HFFc6 (cell line): ENCODE measurements at regions not wholly inside any gene's neighbourhood (a gene's known extent, or its start where the extent isn't known, plus 50 kb on each side); places are given as distances from the start of the nearest gene placed in this dataset.

Experiments used
- DNase-seq: peaks from one replicate; pipeline ENCODE4 v3.0.0-alpha.2; 2018
- H3K27ac Mint-ChIP-seq: 2 replicates; pipeline ENCODE4 v1.8.0; 2020; ENCODE audit warnings: mild to moderate bottlenecking, mixed read lengths
- H3K27me3 Mint-ChIP-seq: 2 replicates; pipeline ENCODE4 v1.8.0; 2021; ENCODE audit warnings: mild to moderate bottlenecking, moderate library complexity, mixed read lengths; ENCODE audit not compliant: insufficient read depth
- H3K36me3 Mint-ChIP-seq: 2 replicates; pipeline ENCODE4 v1.8.0; 2021; ENCODE audit warnings: low read depth, mixed read lengths
- H3K4me1 Mint-ChIP-seq: 2 replicates; pipeline ENCODE4 v1.8.0; 2020; ENCODE audit warnings: low read depth, mixed read lengths
- H3K4me3 Mint-ChIP-seq: 2 replicates; pipeline ENCODE4 v1.8.0; 2020; ENCODE audit warnings: mild to moderate bottlenecking, moderate library complexity, mixed read lengths
- H3K9me3 Mint-ChIP-seq: 2 replicates; pipeline ENCODE4 v1.8.0; 2020; ENCODE audit warnings: mild to moderate bottlenecking, mixed read lengths
- TF ChIP-seq, protein P1 (sequence below): fragments of 200-600 bp; sonication (generic); IDR thresholded peaks from 2 replicates; pipeline ENCODE4 v1.5.0; 2021; ENCODE audit warnings: antibody characterized with exemption, mild to moderate bottlenecking

GRCh38 chr6:90420500-90420899, 123.9 kb upstream of the BACH2 start:
- H3K27ac Mint-ChIP-seq: no peak overlapping the region
- no peak for DNase-seq
- no peaks in the 10 kb centered on the region for H3K9me3 Mint-ChIP-seq
- TF ChIP-seq, protein P1, sequence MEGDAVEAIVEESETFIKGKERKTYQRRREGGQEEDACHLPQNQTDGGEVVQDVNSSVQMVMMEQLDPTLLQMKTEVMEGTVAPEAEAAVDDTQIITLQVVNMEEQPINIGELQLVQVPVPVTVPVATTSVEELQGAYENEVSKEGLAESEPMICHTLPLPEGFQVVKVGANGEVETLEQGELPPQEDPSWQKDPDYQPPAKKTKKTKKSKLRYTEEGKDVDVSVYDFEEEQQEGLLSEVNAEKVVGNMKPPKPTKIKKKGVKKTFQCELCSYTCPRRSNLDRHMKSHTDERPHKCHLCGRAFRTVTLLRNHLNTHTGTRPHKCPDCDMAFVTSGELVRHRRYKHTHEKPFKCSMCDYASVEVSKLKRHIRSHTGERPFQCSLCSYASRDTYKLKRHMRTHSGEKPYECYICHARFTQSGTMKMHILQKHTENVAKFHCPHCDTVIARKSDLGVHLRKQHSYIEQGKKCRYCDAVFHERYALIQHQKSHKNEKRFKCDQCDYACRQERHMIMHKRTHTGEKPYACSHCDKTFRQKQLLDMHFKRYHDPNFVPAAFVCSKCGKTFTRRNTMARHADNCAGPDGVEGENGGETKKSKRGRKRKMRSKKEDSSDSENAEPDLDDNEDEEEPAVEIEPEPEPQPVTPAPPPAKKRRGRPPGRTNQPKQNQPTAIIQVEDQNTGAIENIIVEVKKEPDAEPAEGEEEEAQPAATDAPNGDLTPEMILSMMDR: no peak
- no peak overlapping the region for H3K4me3 Mint-ChIP-seq
- no peaks in the 10 kb centered on the region for H3K4me1 Mint-ChIP-seq
- no peaks in the 10 kb centered on the region for H3K36me3 Mint-ChIP-seq
- peaks cover 8% of the 10 kb centered on the region for H3K27me3 Mint-ChIP-seq

GRCh38 chr6:90417385-90417784, 120.7 kb upstream of the BACH2 start:
- H3K9me3 Mint-ChIP-seq: no peaks in the 10 kb centered on the region
- H3K4me3 Mint-ChIP-seq: no peak overlapping the region
- TF ChIP-seq, protein P1: no peak
- H3K27me3 Mint-ChIP-seq: peaks cover 13% of the 10 kb centered on the region
- no peaks in the 10 kb centered on the region for H3K4me1 Mint-ChIP-seq
- no peaks in the 10 kb centered on the region for H3K36me3 Mint-ChIP-seq
- DNase-seq: no peak
- H3K27ac Mint-ChIP-seq: no peak overlapping the region

DNA sequence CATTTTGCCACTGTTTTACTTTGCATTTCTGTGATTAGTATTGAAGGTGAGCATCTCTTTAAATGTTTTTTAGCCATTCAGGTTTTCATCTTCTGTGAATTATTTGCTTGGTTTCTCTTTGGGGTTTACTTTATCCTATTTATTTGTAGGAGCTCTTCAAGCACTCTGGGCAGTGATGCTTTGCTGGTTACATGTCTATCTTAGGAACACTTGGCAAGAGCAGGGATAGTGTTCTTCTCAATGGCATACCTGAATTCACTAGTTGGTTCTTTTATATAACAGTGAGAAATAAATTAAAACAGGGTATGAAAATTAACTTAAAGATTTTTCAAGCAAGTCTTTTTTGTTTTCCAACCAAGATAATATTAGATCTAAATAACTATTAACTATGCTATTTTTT, 119.7 kb upstream of the BACH2 start:
- Mint-ChIP-seq H3K27me3 (peaks cover 13% of the 10 kb centered on the region), H3K4me1 (no peaks in the 10 kb centered on the region), H3K9me3 (no peaks in the 10 kb centered on the region), H3K4me3 (no peak overlapping the region), H3K27ac (no peak overlapping the region), H3K36me3 (no peaks in the 10 kb centered on the region)
- no peak for DNase-seq
- TF ChIP-seq, protein P1: no peak

DNA sequence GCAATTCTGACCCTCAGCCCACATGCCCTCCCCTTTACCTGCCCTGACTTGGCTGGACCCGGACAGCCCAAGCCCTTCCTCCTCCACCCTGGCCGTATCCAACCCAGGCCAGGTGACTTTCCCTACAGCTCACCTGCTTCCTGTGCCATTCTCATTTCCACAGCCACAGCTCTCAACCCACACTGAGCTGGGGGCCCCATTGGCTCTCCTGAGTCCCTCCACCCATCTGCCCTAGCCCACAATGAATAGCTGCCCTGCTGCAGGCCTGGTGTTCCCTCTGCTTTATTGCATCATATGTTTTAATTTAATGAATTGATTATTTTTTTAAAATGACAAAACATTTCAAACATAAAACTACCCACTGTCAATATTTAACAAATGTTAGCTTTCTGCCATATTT, 118.5 kb upstream of the BACH2 start:
- no peak for DNase-seq
- Mint-ChIP-seq H3K27ac (no peak overlapping the region), H3K4me3 (no peak overlapping the region), H3K4me1 (no peaks in the 10 kb centered on the region), H3K27me3 (peaks cover 17% of the 10 kb centered on the region), H3K36me3 (no peaks in the 10 kb centered on the region), H3K9me3 (no peaks in the 10 kb centered on the region)
- TF ChIP-seq, protein P1: no peak

DNA sequence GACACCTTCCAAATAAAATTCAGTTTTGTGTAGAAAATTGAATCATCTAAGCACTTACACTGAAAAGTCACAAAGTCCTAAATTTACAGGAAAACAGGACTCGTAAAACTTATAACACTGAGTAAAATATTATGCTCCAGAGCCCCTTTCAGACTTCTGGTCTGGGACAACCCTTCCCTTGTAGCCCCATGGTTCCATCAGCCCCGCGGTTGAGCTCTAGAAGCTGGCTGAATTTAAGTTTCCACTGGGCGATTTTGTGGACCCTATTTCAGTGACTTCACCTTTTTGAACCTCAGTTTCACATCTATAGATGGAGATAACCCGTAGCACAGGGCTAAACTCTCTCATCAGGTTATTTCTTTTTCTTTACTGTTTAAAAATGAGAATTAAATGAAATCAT, 117.7 kb upstream of the BACH2 start:
- Mint-ChIP-seq H3K4me1 (no peaks in the 10 kb centered on the region), H3K36me3 (no peaks in the 10 kb centered on the region), H3K27me3 (peaks cover 15% of the 10 kb centered on the region), H3K4me3 (no peak overlapping the region), H3K27ac (no peak overlapping the region), H3K9me3 (no peaks in the 10 kb centered on the region)
- no peak for DNase-seq
- TF ChIP-seq, protein P1: no peak

DNA sequence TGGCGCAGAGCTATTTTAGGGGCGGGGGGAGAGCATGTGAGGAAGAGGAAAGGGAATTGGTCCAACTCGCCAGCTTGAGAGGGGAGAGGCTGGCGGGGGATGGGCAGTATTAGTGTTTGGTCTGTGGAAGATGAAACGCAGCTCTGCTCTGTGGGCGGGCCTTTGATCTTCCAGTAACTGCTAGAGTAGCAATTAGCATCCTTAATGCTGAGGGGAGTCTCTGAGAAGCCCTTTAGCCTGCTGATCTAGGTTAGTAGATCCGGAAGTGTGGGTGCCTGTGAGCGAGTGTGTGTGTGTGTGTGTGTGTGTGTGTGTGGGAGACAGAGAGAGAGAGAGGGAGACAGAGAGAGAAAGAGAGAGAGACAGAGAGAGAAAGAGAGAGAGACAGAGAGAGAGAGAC, 117.2 kb upstream of the BACH2 start:
- TF ChIP-seq, protein P1: no peak
- Mint-ChIP-seq H3K27me3 (peaks cover 14% of the 10 kb centered on the region), H3K27ac (no peak overlapping the region), H3K36me3 (no peaks in the 10 kb centered on the region), H3K9me3 (no peaks in the 10 kb centered on the region), H3K4me1 (no peaks in the 10 kb centered on the region), H3K4me3 (no peak overlapping the region)
- no peak for DNase-seq
